ENCODE measurements at regions not wholly inside any gene's neighbourhood (a gene's known extent, or its start where the extent isn't known, plus 50 kb on each side); places are given as distances from the start of the nearest gene placed in this dataset.

GRCh38 chr15:99478977-99479376 lies 86.8 kb upstream of the MEF2A start:
- no peak for TF ChIP-seq CTCF (IDR thresholded peaks at IDR 0.05; ENCODE audit: insufficient read depth, low read length)
- DNase-seq (ENCODE audit: low read depth) = no peak
- H3K4me3 ChIP-seq (ENCODE audit: low read depth, low read length) = no peak overlapping the region

- no peak overlapping the region for H3K4me3 ChIP-seq (ENCODE audit: low read depth, low read length)
- no peak for DNase-seq (ENCODE audit: low read depth)
- TF ChIP-seq CTCF (IDR thresholded peaks at IDR 0.05; ENCODE audit: insufficient read depth, low read length) = no peak
Measured at GRCh38 chr15:99480016-99480810, 85.6 kb upstream of the MEF2A start.

GRCh38 chr15:99481113-99481950 lies 84.5 kb upstream of the MEF2A start:
- DNase-seq (ENCODE audit: low read depth) = no peak
- H3K4me3 ChIP-seq (ENCODE audit: low read depth, low read length) = no peak overlapping the region
- TF ChIP-seq CTCF (IDR thresholded peaks at IDR 0.05; ENCODE audit: insufficient read depth, low read length) = no peak

GRCh38 chr15:99481951-99482230 lies 83.9 kb upstream of the MEF2A start:
- DNase-seq (ENCODE audit: low read depth) = no peak
- TF ChIP-seq CTCF (IDR thresholded peaks at IDR 0.05; ENCODE audit: insufficient read depth, low read length) = no peak
- no peak overlapping the region for H3K4me3 ChIP-seq (ENCODE audit: low read depth, low read length)

- H3K4me3 ChIP-seq (ENCODE audit: low read depth, low read length) = no peak overlapping the region
- TF ChIP-seq CTCF (IDR thresholded peaks at IDR 0.05; ENCODE audit: insufficient read depth, low read length) = no peak
- DNase-seq (ENCODE audit: low read depth) = no peak
Measured at GRCh38 chr15:99482993-99483392, 82.8 kb upstream of the MEF2A start.

- H3K4me3 ChIP-seq (ENCODE audit: low read depth, low read length) = no peak overlapping the region
- TF ChIP-seq CTCF (IDR thresholded peaks at IDR 0.05; ENCODE audit: insufficient read depth, low read length) = no peak
- DNase-seq (ENCODE audit: low read depth) = no peak
Measured at GRCh38 chr15:99485153-99485961, 80.4 kb upstream of the MEF2A start.

Data from fibroblast of the aortic adventitia (primary cell).